SK-N-SH treated with all-trans-retinoic acid at 6 μM for 48 hours (cell line): ENCODE measurements at regions not wholly inside any gene's neighbourhood (a gene's known extent, or its start where the extent isn't known, plus 50 kb on each side); places are given as distances from the start of the nearest gene placed in this dataset.

Experiments used
- ATAC-seq: fragments of 200-7000 bp; cut with Tn5 transposase; 3 replicates; pipeline ENCODE4 v1.9.1; 2020; ENCODE audit warnings: mild to moderate bottlenecking, moderate library complexity
- ARNTL ChIP-seq: fragments of 450-650 bp; formaldehyde crosslinking; IDR thresholded peaks from 2 replicates; pipeline ENCODE4 v1.5.0; 2020; ENCODE audit warnings: low read depth, mild to moderate bottlenecking, moderate library complexity, borderline replicate concordance
- BACH2 ChIP-seq: fragments of 250-450 bp; sonication (Bioruptor Pico); IDR thresholded peaks from 2 replicates; pipeline ENCODE4 v1.9.0; 2021; ENCODE audit warnings: mild to moderate bottlenecking, borderline replicate concordance
- CSDC2 ChIP-seq: fragments of 250-450 bp; sonication (Bioruptor Pico); IDR thresholded peaks from 2 replicates; pipeline ENCODE4 v1.5.0; 2020; ENCODE audit warnings: mild to moderate bottlenecking, moderate library complexity
- ESRRG ChIP-seq: fragments of 250-450 bp; sonication (Bioruptor Pico); IDR thresholded peaks from 2 replicates; pipeline ENCODE4 v1.6.1; 2021; ENCODE audit warnings: mild to moderate bottlenecking
- GLIS3 ChIP-seq: fragments of 250-450 bp; sonication (Bioruptor Pico); IDR thresholded peaks from 2 replicates; pipeline ENCODE4 v1.5.0; 2020; ENCODE audit warnings: mild to moderate bottlenecking, moderate library complexity
- ISL1 ChIP-seq: fragments of 250-450 bp; sonication (Bioruptor Pico); IDR thresholded peaks from 2 replicates; pipeline ENCODE4 v2.1.2; 2022; ENCODE audit warnings: mild to moderate bottlenecking, moderate library complexity
- PPARA ChIP-seq: fragments of 250-450 bp; sonication (Bioruptor Pico); IDR thresholded peaks from 2 replicates; pipeline ENCODE4 v1.5.0; 2020; ENCODE audit warnings: mild to moderate bottlenecking, borderline replicate concordance
- RARB ChIP-seq: fragments of 250-450 bp; sonication (Bioruptor Pico); IDR thresholded peaks from 2 replicates; pipeline ENCODE4 v1.8.0; 2021; ENCODE audit warnings: mild to moderate bottlenecking, moderate library complexity
- SNAI2 ChIP-seq: fragments of 250-450 bp; sonication (Bioruptor Pico); IDR thresholded peaks from 2 replicates; pipeline ENCODE4 v1.5.0; 2020; ENCODE audit warnings: mild to moderate bottlenecking, moderate library complexity
- TCF4 ChIP-seq: fragments of 250-450 bp; sonication (Bioruptor Pico); IDR thresholded peaks from 2 replicates; pipeline ENCODE4 v1.8.0; 2021; ENCODE audit warnings: mild to moderate bottlenecking, moderate library complexity, borderline replicate concordance
- TOX ChIP-seq: fragments of 250-450 bp; sonication (Bioruptor Pico); IDR thresholded peaks from 2 replicates; pipeline ENCODE4 v1.8.0; 2021; ENCODE audit warnings: mild to moderate bottlenecking, moderate library complexity, borderline replicate concordance
- ZC3H10 ChIP-seq: fragments of 250-450 bp; sonication (Bioruptor Pico); IDR thresholded peaks from 2 replicates; pipeline ENCODE4 v1.5.1; 2021; ENCODE audit warnings: mild to moderate bottlenecking, moderate library complexity
- ZFP3 ChIP-seq: fragments of 250-450 bp; sonication (Bioruptor Pico); IDR thresholded peaks from 2 replicates; pipeline ENCODE4 v1.5.0; 2020; ENCODE audit warnings: mild to moderate bottlenecking, moderate library complexity
- ZFP30 ChIP-seq: fragments of 450-650 bp; formaldehyde crosslinking; IDR thresholded peaks from 2 replicates; pipeline ENCODE4 v1.5.0; 2022; ENCODE audit warnings: mild to moderate bottlenecking, moderate library complexity
- ZNF565 ChIP-seq: fragments of 450-650 bp; formaldehyde crosslinking; conservative IDR thresholded peaks from 2 replicates; pipeline ENCODE4 v1.5.0; 2020; ENCODE audit warnings: low read depth, mild to moderate bottlenecking, moderate library complexity
- ZNF70 ChIP-seq: fragments of 450-650 bp; formaldehyde crosslinking; IDR thresholded peaks from 2 replicates; pipeline ENCODE4 v1.5.0; 2020; ENCODE audit warnings: mild to moderate bottlenecking, moderate library complexity
- ZNF8 ChIP-seq: fragments of 450-650 bp; formaldehyde crosslinking; IDR thresholded peaks from 2 replicates; pipeline ENCODE4 v1.5.0; 2020; ENCODE audit warnings: mild to moderate bottlenecking, moderate library complexity
- TF ChIP-seq, protein P1 (sequence below): fragments of 250-450 bp; sonication (Bioruptor Pico); IDR thresholded peaks from 2 replicates; pipeline ENCODE4 v1.5.1; 2020; ENCODE audit warnings: low read depth, mild to moderate bottlenecking, moderate library complexity
- TF ChIP-seq, protein P2 (sequence below): fragments of 250-450 bp; sonication (Bioruptor Pico); IDR thresholded peaks from 2 replicates; pipeline ENCODE4 v1.5.1; 2021; ENCODE audit warnings: mild to moderate bottlenecking, moderate library complexity
- TF ChIP-seq, protein P3 (sequence below): fragments of 250-450 bp; sonication (Bioruptor Pico); IDR thresholded peaks from 2 replicates; pipeline ENCODE4 v1.8.0; 2020; ENCODE audit warnings: mild to moderate bottlenecking, moderate library complexity, borderline replicate concordance
- TF ChIP-seq, protein P4 (sequence below): fragments of 250-450 bp; sonication (Bioruptor Pico); IDR thresholded peaks from 2 replicates; pipeline ENCODE4 v1.5.0; 2020; ENCODE audit warnings: mild to moderate bottlenecking, moderate library complexity
- TF ChIP-seq, protein P5 (sequence below): fragments of 250-450 bp; sonication (Bioruptor Pico); IDR thresholded peaks from 2 replicates; pipeline ENCODE4 v1.8.0; 2021; ENCODE audit warnings: low read depth, mild to moderate bottlenecking, moderate library complexity, borderline replicate concordance

DNA sequence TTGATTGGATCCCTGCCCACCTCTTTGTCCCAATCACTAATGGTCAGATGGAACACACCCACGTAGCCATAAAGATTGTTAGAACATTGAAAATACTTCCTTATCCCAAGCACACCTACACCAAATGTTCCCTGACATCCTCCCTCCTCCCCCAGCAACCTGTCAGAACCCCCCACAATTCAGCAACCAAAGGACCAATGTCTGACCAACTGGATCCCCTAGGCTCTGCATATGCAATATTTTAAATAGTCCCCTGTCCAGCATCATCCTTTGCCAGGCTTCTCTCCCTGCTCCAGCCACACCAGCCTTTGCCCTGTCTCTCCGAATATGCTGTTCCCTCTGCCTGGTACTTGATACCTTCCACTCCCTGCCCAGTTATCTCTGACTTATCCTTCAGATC lies 54.9 kb upstream of the CES5A start:
- TF ChIP-seq ZNF70 (no peak), GLIS3 (CRISPR knock-in tag) (no peak), ZFP30 (no peak), TOX (CRISPR knock-in tag) (no peak), PPARA (CRISPR knock-in tag) (no peak), ZC3H10 (CRISPR knock-in tag) (no peak), SNAI2 (CRISPR knock-in tag) (no peak), ZNF565 (CRISPR knock-in tag) (no peak)
- TF ChIP-seq, protein P1, sequence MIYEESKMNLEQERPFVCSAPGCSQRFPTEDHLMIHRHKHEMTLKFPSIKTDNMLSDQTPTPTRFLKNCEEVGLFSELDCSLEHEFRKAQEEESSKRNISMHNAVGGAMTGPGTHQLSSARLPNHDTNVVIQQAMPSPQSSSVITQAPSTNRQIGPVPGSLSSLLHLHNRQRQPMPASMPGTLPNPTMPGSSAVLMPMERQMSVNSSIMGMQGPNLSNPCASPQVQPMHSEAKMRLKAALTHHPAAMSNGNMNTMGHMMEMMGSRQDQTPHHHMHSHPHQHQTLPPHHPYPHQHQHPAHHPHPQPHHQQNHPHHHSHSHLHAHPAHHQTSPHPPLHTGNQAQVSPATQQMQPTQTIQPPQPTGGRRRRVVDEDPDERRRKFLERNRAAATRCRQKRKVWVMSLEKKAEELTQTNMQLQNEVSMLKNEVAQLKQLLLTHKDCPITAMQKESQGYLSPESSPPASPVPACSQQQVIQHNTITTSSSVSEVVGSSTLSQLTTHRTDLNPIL (CRISPR knock-in tag): no peak
- TF ChIP-seq, protein P2, sequence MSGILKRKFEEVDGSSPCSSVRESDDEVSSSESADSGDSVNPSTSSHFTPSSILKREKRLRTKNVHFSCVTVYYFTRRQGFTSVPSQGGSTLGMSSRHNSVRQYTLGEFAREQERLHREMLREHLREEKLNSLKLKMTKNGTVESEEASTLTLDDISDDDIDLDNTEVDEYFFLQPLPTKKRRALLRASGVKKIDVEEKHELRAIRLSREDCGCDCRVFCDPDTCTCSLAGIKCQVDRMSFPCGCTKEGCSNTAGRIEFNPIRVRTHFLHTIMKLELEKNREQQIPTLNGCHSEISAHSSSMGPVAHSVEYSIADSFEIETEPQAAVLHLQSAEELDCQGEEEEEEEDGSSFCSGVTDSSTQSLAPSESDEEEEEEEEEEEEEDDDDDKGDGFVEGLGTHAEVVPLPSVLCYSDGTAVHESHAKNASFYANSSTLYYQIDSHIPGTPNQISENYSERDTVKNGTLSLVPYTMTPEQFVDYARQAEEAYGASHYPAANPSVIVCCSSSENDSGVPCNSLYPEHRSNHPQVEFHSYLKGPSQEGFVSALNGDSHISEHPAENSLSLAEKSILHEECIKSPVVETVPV (CRISPR knock-in tag): no peak
- TF ChIP-seq, protein P3, sequence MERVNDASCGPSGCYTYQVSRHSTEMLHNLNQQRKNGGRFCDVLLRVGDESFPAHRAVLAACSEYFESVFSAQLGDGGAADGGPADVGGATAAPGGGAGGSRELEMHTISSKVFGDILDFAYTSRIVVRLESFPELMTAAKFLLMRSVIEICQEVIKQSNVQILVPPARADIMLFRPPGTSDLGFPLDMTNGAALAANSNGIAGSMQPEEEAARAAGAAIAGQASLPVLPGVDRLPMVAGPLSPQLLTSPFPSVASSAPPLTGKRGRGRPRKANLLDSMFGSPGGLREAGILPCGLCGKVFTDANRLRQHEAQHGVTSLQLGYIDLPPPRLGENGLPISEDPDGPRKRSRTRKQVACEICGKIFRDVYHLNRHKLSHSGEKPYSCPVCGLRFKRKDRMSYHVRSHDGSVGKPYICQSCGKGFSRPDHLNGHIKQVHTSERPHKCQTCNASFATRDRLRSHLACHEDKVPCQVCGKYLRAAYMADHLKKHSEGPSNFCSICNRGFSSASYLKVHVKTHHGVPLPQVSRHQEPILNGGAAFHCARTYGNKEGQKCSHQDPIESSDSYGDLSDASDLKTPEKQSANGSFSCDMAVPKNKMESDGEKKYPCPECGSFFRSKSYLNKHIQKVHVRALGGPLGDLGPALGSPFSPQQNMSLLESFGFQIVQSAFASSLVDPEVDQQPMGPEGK (CRISPR knock-in tag): no peak
- TF ChIP-seq, protein P4, sequence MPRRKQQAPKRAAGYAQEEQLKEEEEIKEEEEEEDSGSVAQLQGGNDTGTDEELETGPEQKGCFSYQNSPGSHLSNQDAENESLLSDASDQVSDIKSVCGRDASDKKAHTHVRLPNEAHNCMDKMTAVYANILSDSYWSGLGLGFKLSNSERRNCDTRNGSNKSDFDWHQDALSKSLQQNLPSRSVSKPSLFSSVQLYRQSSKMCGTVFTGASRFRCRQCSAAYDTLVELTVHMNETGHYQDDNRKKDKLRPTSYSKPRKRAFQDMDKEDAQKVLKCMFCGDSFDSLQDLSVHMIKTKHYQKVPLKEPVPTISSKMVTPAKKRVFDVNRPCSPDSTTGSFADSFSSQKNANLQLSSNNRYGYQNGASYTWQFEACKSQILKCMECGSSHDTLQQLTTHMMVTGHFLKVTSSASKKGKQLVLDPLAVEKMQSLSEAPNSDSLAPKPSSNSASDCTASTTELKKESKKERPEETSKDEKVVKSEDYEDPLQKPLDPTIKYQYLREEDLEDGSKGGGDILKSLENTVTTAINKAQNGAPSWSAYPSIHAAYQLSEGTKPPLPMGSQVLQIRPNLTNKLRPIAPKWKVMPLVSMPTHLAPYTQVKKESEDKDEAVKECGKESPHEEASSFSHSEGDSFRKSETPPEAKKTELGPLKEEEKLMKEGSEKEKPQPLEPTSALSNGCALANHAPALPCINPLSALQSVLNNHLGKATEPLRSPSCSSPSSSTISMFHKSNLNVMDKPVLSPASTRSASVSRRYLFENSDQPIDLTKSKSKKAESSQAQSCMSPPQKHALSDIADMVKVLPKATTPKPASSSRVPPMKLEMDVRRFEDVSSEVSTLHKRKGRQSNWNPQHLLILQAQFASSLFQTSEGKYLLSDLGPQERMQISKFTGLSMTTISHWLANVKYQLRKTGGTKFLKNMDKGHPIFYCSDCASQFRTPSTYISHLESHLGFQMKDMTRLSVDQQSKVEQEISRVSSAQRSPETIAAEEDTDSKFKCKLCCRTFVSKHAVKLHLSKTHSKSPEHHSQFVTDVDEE (CRISPR knock-in tag): no peak
- ATAC-seq: no peak

DNA sequence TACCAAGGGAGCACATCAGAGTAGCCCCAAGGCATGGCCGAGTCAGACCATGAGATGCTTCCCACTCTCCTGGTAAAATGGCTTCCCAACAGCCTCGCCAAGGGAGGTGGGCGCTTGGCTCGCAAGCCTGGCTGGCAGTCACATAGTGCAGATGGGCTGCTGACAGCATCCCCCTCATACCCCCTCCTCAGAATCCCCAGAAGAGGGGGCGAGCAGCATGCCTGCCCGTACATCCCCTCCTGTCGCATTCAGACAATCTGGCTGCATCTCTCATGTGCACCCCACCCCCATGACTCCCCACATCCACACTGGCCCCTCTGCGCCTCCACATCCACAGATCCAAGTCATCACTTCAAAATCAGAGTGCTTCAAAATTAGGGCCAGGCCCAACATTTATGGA lies 54.0 kb upstream of the CES5A start:
- TF ChIP-seq ZC3H10 (CRISPR knock-in tag) (no peak), TOX (CRISPR knock-in tag) (no peak), ZNF8 (CRISPR knock-in tag) (no peak), ZNF70 (no peak), ZFP3 (CRISPR knock-in tag) (no peak), ZFP30 (no peak), BACH2 (no peak), SNAI2 (CRISPR knock-in tag) (no peak), ESRRG (CRISPR knock-in tag) (no peak), ARNTL (CRISPR knock-in tag) (no peak), TCF4 (CRISPR knock-in tag) (no peak), ZNF565 (CRISPR knock-in tag) (no peak), ISL1 (CRISPR knock-in tag) (no peak), CSDC2 (no peak), RARB (CRISPR knock-in tag) (no peak)
- TF ChIP-seq, protein P2 (CRISPR knock-in tag): no peak
- TF ChIP-seq, protein P1 (CRISPR knock-in tag): no peak
- TF ChIP-seq, protein P4 (CRISPR knock-in tag): no peak
- TF ChIP-seq, protein P5, sequence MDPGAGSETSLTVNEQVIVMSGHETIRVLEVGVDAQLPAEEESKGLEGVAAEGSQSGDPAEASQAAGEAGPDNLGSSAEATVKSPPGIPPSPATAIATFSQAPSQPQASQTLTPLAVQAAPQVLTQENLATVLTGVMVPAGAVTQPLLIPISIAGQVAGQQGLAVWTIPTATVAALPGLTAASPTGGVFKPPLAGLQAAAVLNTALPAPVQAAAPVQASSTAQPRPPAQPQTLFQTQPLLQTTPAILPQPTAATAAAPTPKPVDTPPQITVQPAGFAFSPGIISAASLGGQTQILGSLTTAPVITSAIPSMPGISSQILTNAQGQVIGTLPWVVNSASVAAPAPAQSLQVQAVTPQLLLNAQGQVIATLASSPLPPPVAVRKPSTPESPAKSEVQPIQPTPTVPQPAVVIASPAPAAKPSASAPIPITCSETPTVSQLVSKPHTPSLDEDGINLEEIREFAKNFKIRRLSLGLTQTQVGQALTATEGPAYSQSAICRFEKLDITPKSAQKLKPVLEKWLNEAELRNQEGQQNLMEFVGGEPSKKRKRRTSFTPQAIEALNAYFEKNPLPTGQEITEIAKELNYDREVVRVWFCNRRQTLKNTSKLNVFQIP: no peak
- ATAC-seq: no peak
